Thyroid gland (tissue), 4 donors: ENCODE measurements at regions not wholly inside any gene's neighbourhood (a gene's known extent, or its start where the extent isn't known, plus 50 kb on each side); places are given as distances from the start of the nearest gene placed in this dataset.

ENCODE experiments used
- CTCF ChIP-seq, 6 experiments: fragments of 200-600 bp in 3 of 6; fragments of 450-650 bp in 3 of 6; sonication (generic) in 3 of 6; IDR thresholded peaks; one replicate each; pipeline ENCODE4 v1.5.1; 2016 to 2019; ENCODE audit warnings: antibody characterized with exemption in 6 of 6, mild to moderate bottlenecking in 2 of 6, inconsistent platforms in 1 of 6, moderate library complexity in 1 of 6
- POLR2A ChIP-seq, 2 donors: fragments of 450-650 bp; IDR thresholded peaks; one replicate each; pipeline ENCODE4 v1.6.1; 2017; ENCODE audit warnings: antibody characterized with exemption in 2 of 2, mild to moderate bottlenecking in 2 of 2, moderate library complexity in 1 of 2

DNA sequence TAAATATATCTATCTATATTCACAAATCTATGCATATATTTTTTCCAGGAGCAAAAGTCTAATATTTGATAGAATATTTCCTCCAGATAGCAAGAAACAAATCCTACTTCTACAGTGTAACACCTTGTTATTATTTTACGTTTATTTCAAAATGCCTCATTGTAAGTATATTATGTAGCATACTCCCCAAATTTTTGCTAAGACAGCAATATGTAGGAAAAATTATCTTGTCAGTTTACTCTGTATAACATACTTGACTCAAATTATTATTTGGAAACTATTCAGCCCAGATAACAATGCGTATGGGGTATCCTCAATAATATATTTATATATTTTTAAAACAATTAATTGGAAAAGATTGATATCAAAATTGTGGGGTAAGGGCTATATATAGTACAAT lies 313.2 kb downstream of the NR4A2 start:
- no peak for TF ChIP-seq POLR2A (IDR thresholded peaks at IDR 0.05)
- no peak for TF ChIP-seq CTCF (IDR thresholded peaks at IDR 0.05)
